WTC11 (cell line): ENCODE measurements at regions not wholly inside any gene's neighbourhood (a gene's known extent, or its start where the extent isn't known, plus 50 kb on each side); places are given as distances from the start of the nearest gene placed in this dataset.

Source experiments
- AR ChIP-seq: fragments of 250-450 bp; sonication (Bioruptor Pico); IDR thresholded peaks from 2 replicates; pipeline ENCODE4 v1.9.0; 2021; ENCODE audit warnings: mild to moderate bottlenecking
- ARID4B ChIP-seq: sonication (generic); formaldehyde crosslinking; IDR thresholded peaks from 2 replicates; pipeline ENCODE4 v1.8.0; 2023; ENCODE audit warnings: missing genetic modification reagents, mild to moderate bottlenecking, borderline replicate concordance
- CTCF ChIP-seq: fragments of 200-600 bp; IDR thresholded peaks from 2 replicates; pipeline ENCODE4 v1.8.0; 2022; ENCODE audit warnings: antibody characterized with exemption
- E2F1 ChIP-seq: sonication (generic); formaldehyde crosslinking; IDR thresholded peaks from 2 replicates; pipeline ENCODE4 v1.8.0; 2022; ENCODE audit warnings: mild to moderate bottlenecking, missing genetic modification reagents
- ELF4 ChIP-seq: sonication (generic); formaldehyde crosslinking; IDR thresholded peaks from 2 replicates; pipeline ENCODE4 v1.8.1; 2022; ENCODE audit warnings: low read depth, mild to moderate bottlenecking, moderate library complexity, missing genetic modification reagents
- FOXK1 ChIP-seq: sonication (generic); formaldehyde crosslinking; IDR thresholded peaks from 2 replicates; pipeline ENCODE4 v1.8.0; 2022; ENCODE audit warnings: mild to moderate bottlenecking, moderate library complexity, missing genetic modification reagents
- JUN ChIP-seq: sonication (generic); formaldehyde crosslinking; IDR thresholded peaks from 2 replicates; pipeline ENCODE4 v1.8.0; 2023; ENCODE audit warnings: mild to moderate bottlenecking, missing genetic modification reagents
- MAX ChIP-seq: sonication (generic); formaldehyde crosslinking; IDR thresholded peaks from 2 replicates; pipeline ENCODE4 v1.8.0; 2022; ENCODE audit warnings: mild to moderate bottlenecking, missing genetic modification reagents
- NR2C2 ChIP-seq: sonication (generic); formaldehyde crosslinking; IDR thresholded peaks from 2 replicates; pipeline ENCODE4 v1.8.0; 2022; ENCODE audit warnings: mild to moderate bottlenecking, missing genetic modification reagents
- TEAD4 ChIP-seq: sonication (generic); formaldehyde crosslinking; IDR thresholded peaks from 2 replicates; pipeline ENCODE4 v1.8.0; 2022; ENCODE audit warnings: mild to moderate bottlenecking, missing genetic modification reagents
- ZNF232 ChIP-seq: sonication (generic); formaldehyde crosslinking; IDR thresholded peaks from 2 replicates; pipeline ENCODE4 v1.8.0; 2022; ENCODE audit warnings: mild to moderate bottlenecking, missing genetic modification reagents

GRCh38 chr3:43185983-43186314, 80.1 kb upstream of the POMGNT2 start:
- TF ChIP-seq ZNF232 (CRISPR knock-in tag): no peak
- no peak for TF ChIP-seq CTCF
- TF ChIP-seq JUN (CRISPR knock-in tag): no peak
- no peak for TF ChIP-seq ELF4 (CRISPR knock-in tag)
- no peak for TF ChIP-seq NR2C2
- no peak for TF ChIP-seq AR
- TF ChIP-seq FOXK1: no peak
- TF ChIP-seq ARID4B: no peak
- TF ChIP-seq TEAD4: no peak
- no peak for TF ChIP-seq MAX (CRISPR knock-in tag)
- TF ChIP-seq E2F1 (CRISPR knock-in tag): no peak
